ENCODE measurements at regions not wholly inside any gene's neighbourhood (a gene's known extent, or its start where the extent isn't known, plus 50 kb on each side); places are given as distances from the start of the nearest gene placed in this dataset.

- TF ChIP-seq CTCF (IDR thresholded peaks at IDR 0.05; ENCODE audit: low read depth, low read length) = no peak
- no peak overlapping the region for H3K4me3 ChIP-seq (ENCODE audit: low read depth, low read length)
- DNase-seq (ENCODE audit: low read depth, low spot score) = no peak
- in situ Hi-C loops (cut with HindIII; ENCODE audit: low sequenced_read_pairs) = no loop called here
Observed at GRCh38 chr6:30418448-30418847, 70.9 kb upstream of the HLA-E start.

GRCh38 chr6:30424549-30424948, 64.8 kb upstream of the HLA-E start:
- TF ChIP-seq CTCF (IDR thresholded peaks at IDR 0.05; ENCODE audit: low read depth, low read length) = no peak
- H3K4me3 ChIP-seq (ENCODE audit: low read depth, low read length) = no peak overlapping the region
- in situ Hi-C loops (cut with HindIII; ENCODE audit: low sequenced_read_pairs) = no loop called here
- no peak for DNase-seq (ENCODE audit: low read depth, low spot score)

Measured in astrocyte of the spinal cord (primary cell).